Stimulated activated CD8-positive, alpha-beta memory T cell treated with anti-CD3 and anti-CD28 coated beads, Interleukin-15, amount 100 ng/mL, for 24 hours (primary cell): ENCODE measurements at regions not wholly inside any gene's neighbourhood (a gene's known extent, or its start where the extent isn't known, plus 50 kb on each side); places are given as distances from the start of the nearest gene placed in this dataset.
"Not testable (repeated sequence)": the region's sequence is repeated elsewhere in the genome, so short reads cannot be mapped to it uniquely, and the experiment has no call there.

Source experiments
- DNase-seq: peaks from one replicate; pipeline ENCODE4 v3.0.0-alpha.2; 2020; ENCODE audit warnings: low read depth

GRCh38 chr4:171342646-171343045 lies 470.6 kb upstream of the GALNTL6 start:
- no peak for DNase-seq

- DNase-seq, result no peak
These were observed 472.9 kb upstream of the GALNTL6 start for GRCh38 chr4:171340258-171340657.

- no peak for DNase-seq
These were observed 478.7 kb upstream of the GALNTL6 start for GRCh38 chr4:171334549-171334948.

- DNase-seq, result no peak
These were observed 504.5 kb upstream of the GALNTL6 start for GRCh38 chr4:171308661-171309060.

- not testable (repeated sequence) for DNase-seq
These were observed 515.0 kb upstream of the GALNTL6 start for GRCh38 chr4:171298048-171298718.

- DNase-seq, result no peak
These were observed 524.3 kb upstream of the GALNTL6 start for GRCh38 chr4:171288816-171289432.

- no peak for DNase-seq
These were observed 531.8 kb upstream of the GALNTL6 start for GRCh38 chr4:171281359-171281758.

- no peak for DNase-seq
These were observed 534.1 kb upstream of the GALNTL6 start for GRCh38 chr4:171279131-171279530.

- no peak for DNase-seq
These were observed 546.5 kb upstream of the GALNTL6 start for GRCh38 chr4:171266671-171267070.

GRCh38 chr4:171265190-171265818 lies 547.9 kb upstream of the GALNTL6 start:
- no peak for DNase-seq

- no peak for DNase-seq
These were observed 557.0 kb upstream of the GALNTL6 start for GRCh38 chr4:171256223-171256622.

- no peak for DNase-seq
These were observed 566.3 kb upstream of the GALNTL6 start for GRCh38 chr4:171246948-171247347.

- DNase-seq, result no peak
These were observed 570.4 kb upstream of the GALNTL6 start for GRCh38 chr4:171242831-171243230.

- DNase-seq, result no peak
These were observed 574.0 kb upstream of the GALNTL6 start for GRCh38 chr4:171239196-171239595.

- no peak for DNase-seq
These were observed 577.7 kb upstream of the GALNTL6 start for GRCh38 chr4:171235521-171235920.

- DNase-seq, result not testable (repeated sequence)
These were observed 583.9 kb upstream of the GALNTL6 start for GRCh38 chr4:171229354-171229753.

GRCh38 chr4:171221181-171221580 lies 592.0 kb upstream of the GALNTL6 start:
- no peak for DNase-seq

GRCh38 chr4:171203425-171203824 lies 609.8 kb upstream of the GALNTL6 start:
- DNase-seq, result no peak

- DNase-seq, result no peak
These were observed 610.3 kb upstream of the GALNTL6 start for GRCh38 chr4:171202908-171203307.

GRCh38 chr4:171186700-171187099 lies 626.5 kb upstream of the GALNTL6 start:
- no peak for DNase-seq

- no peak for DNase-seq
These were observed 632.1 kb upstream of the GALNTL6 start for GRCh38 chr4:171181090-171181489.

- DNase-seq, result no peak
These were observed 642.5 kb upstream of the GALNTL6 start for GRCh38 chr4:171170671-171171070.

GRCh38 chr4:171169396-171169795 lies 643.8 kb upstream of the GALNTL6 start:
- no peak for DNase-seq
